ENCODE measurements at regions not wholly inside any gene's neighbourhood (a gene's known extent, or its start where the extent isn't known, plus 50 kb on each side); places are given as distances from the start of the nearest gene placed in this dataset.

DNA sequence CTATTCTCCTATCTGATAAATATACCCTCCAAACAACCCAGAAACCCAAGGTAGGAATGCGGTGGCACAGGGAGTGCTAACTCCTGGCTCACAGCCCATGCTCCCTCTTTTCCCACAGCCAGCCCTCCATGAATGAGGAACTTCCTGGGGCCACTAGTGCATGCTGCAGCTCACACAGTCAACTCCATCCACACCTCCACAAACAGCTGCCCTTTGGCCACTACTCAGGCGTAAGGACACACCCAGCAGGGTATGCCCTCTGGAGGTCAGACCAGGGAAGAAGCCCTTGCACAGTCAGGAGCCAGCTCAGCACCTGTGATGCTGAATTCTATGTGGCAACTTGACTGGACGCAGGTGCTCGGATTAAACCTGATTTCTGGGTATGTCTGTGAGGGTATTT is 85.2 kb upstream of the PIK3CG start:
- no peak overlapping the region for H2BK120ac ChIP-seq (ENCODE audit: insufficient read depth, low read length, poor library complexity)
- no peak overlapping the region for H2BK12ac ChIP-seq (ENCODE audit: low read length)
- H3K79me1 ChIP-seq (ENCODE audit: low read length) = peaks cover 5% of the 10 kb centered on the region
- H2AK5ac ChIP-seq (ENCODE audit: low read length) = no peak overlapping the region
- H4K12ac ChIP-seq (ENCODE audit: low read depth, low read length) = no peak overlapping the region
- peak in 1 of 2 donors; percentile 39 for DNase-seq
- H3K4ac ChIP-seq (ENCODE audit: low read depth, low read length) = no peak overlapping the region
- H3K27ac ChIP-seq (ENCODE audit: low read depth, low read length) = no peak overlapping the region
- WGBS (ENCODE audit: extremely low coverage, insufficient coverage, insufficient read length) = no CpG with 5 or more reads among the region's 4 CpGs
- H3K9ac ChIP-seq (ENCODE audit: low read length) = no peak overlapping the region
- H3K4me2 ChIP-seq (ENCODE audit: low read length) = no peak overlapping the region
- no peak overlapping the region for H4K8ac ChIP-seq (ENCODE audit: low read depth, low read length)
- no peaks in the 10 kb centered on the region for H3K27me3 ChIP-seq (ENCODE audit: insufficient read depth, low read length)
- no peak overlapping the region for H3K14ac ChIP-seq (ENCODE audit: low read length)
- H3K4me1 ChIP-seq (ENCODE audit: control insufficient read depth in 1 of 2, insufficient read depth in 2 of 2, low read length in 2 of 2) = peaks cover 0 to 6% of the 10 kb centered on the region in 2 experiments
- no peak overlapping the region for H3K18ac ChIP-seq (ENCODE audit: low read length)
- no peak overlapping the region for H3K23ac ChIP-seq (ENCODE audit: low read length)
- H3K79me2 ChIP-seq (ENCODE audit: control insufficient read depth, insufficient read depth, low read length, poor library complexity) = no peaks in the 10 kb centered on the region
- no peaks in the 10 kb centered on the region for H3K36me3 ChIP-seq (ENCODE audit: control insufficient read depth in 1 of 2, insufficient read depth in 2 of 2, low read length in 2 of 2)
- H2BK5ac ChIP-seq (ENCODE audit: low read depth, low read length, poor library complexity) = no peak overlapping the region
- H2AFZ ChIP-seq (ENCODE audit: insufficient read depth, low read length, poor library complexity) = no peak overlapping the region
- no peak overlapping the region for H4K91ac ChIP-seq (ENCODE audit: low read depth, low read length)
- H3K9me3 ChIP-seq (ENCODE audit: insufficient read depth, low read depth, low read length) = no peaks in the 10 kb centered on the region
- no peak overlapping the region for H3K4me3 ChIP-seq (ENCODE audit: low read depth, low read length)

DNA sequence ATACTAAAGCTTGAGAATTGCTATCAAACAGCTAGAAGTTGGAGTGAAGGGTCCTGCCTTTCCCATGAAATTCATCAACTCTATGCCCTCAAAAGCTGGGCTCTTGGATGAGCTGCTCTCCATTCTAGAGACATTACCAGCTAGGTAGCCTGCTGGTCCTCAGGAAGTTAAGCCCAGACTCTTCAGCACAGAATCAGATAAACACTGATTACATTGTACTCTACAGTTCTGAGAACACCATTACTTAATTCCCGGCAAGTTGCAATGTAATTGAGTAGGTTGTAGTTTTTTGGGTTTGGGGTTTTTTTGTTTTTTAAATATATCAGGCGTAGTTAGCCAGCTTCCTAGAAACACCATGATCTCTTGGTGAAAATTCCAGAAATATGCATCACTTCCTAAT is 84.1 kb upstream of the PIK3CG start:
- H2AK5ac ChIP-seq (ENCODE audit: low read length) = no peak overlapping the region
- no peak overlapping the region for H3K4me2 ChIP-seq (ENCODE audit: low read length)
- no peak overlapping the region for H2BK5ac ChIP-seq (ENCODE audit: low read depth, low read length, poor library complexity)
- no peak for DNase-seq
- H3K36me3 ChIP-seq (ENCODE audit: control insufficient read depth in 1 of 2, insufficient read depth in 2 of 2, low read length in 2 of 2) = no peaks in the 10 kb centered on the region
- no peaks in the 10 kb centered on the region for H3K27me3 ChIP-seq (ENCODE audit: insufficient read depth, low read length)
- H3K79me2 ChIP-seq (ENCODE audit: control insufficient read depth, insufficient read depth, low read length, poor library complexity) = no peaks in the 10 kb centered on the region
- H3K79me1 ChIP-seq (ENCODE audit: low read length) = peaks cover 2% of the 10 kb centered on the region
- no peak overlapping the region for H3K14ac ChIP-seq (ENCODE audit: low read length)
- no peak overlapping the region for H3K9ac ChIP-seq (ENCODE audit: low read length)
- no CpG with 5 or more reads among the region's 2 CpGs for WGBS (ENCODE audit: extremely low coverage, insufficient coverage, insufficient read length)
- H4K91ac ChIP-seq (ENCODE audit: low read depth, low read length) = no peak overlapping the region
- no peak overlapping the region for H2BK120ac ChIP-seq (ENCODE audit: insufficient read depth, low read length, poor library complexity)
- no peak overlapping the region for H3K4ac ChIP-seq (ENCODE audit: low read depth, low read length)
- no peaks in the 10 kb centered on the region for H3K9me3 ChIP-seq (ENCODE audit: insufficient read depth, low read depth, low read length)
- H2BK12ac ChIP-seq (ENCODE audit: low read length) = no peak overlapping the region
- no peak overlapping the region for H4K12ac ChIP-seq (ENCODE audit: low read depth, low read length)
- no peak overlapping the region for H3K27ac ChIP-seq (ENCODE audit: low read depth, low read length)
- H3K18ac ChIP-seq (ENCODE audit: low read length) = no peak overlapping the region
- peaks cover 0 to 2% of the 10 kb centered on the region in 2 experiments for H3K4me1 ChIP-seq (ENCODE audit: control insufficient read depth in 1 of 2, insufficient read depth in 2 of 2, low read length in 2 of 2)
- H3K23ac ChIP-seq (ENCODE audit: low read length) = no peak overlapping the region
- no peak overlapping the region for H3K4me3 ChIP-seq (ENCODE audit: low read depth, low read length)
- H4K8ac ChIP-seq (ENCODE audit: low read depth, low read length) = no peak overlapping the region
- no peak overlapping the region for H2AFZ ChIP-seq (ENCODE audit: insufficient read depth, low read length, poor library complexity)

GRCh38 chr7:106781828-106782544 is 83.1 kb upstream of the PIK3CG start:
- H3K4me2 ChIP-seq (ENCODE audit: low read length) = no peak overlapping the region
- no CpG with 5 or more reads among the region's 1 CpG for WGBS (ENCODE audit: extremely low coverage, insufficient coverage, insufficient read length)
- no peak overlapping the region for H3K4ac ChIP-seq (ENCODE audit: low read depth, low read length)
- H3K79me1 ChIP-seq (ENCODE audit: low read length) = no peaks in the 10 kb centered on the region
- no peak overlapping the region for H3K23ac ChIP-seq (ENCODE audit: low read length)
- no peak overlapping the region for H3K9ac ChIP-seq (ENCODE audit: low read length)
- no peak overlapping the region for H3K14ac ChIP-seq (ENCODE audit: low read length)
- no peaks in the 10 kb centered on the region for H3K27me3 ChIP-seq (ENCODE audit: insufficient read depth, low read length)
- no peak overlapping the region for H2BK12ac ChIP-seq (ENCODE audit: low read length)
- H3K79me2 ChIP-seq (ENCODE audit: control insufficient read depth, insufficient read depth, low read length, poor library complexity) = no peaks in the 10 kb centered on the region
- no peaks in the 10 kb centered on the region for H3K9me3 ChIP-seq (ENCODE audit: insufficient read depth, low read depth, low read length)
- H2AK5ac ChIP-seq (ENCODE audit: low read length) = no peak overlapping the region
- H4K8ac ChIP-seq (ENCODE audit: low read depth, low read length) = no peak overlapping the region
- H2AFZ ChIP-seq (ENCODE audit: insufficient read depth, low read length, poor library complexity) = no peak overlapping the region
- no peaks in the 10 kb centered on the region for H3K36me3 ChIP-seq (ENCODE audit: control insufficient read depth in 1 of 2, insufficient read depth in 2 of 2, low read length in 2 of 2)
- H2BK120ac ChIP-seq (ENCODE audit: insufficient read depth, low read length, poor library complexity) = no peak overlapping the region
- H4K12ac ChIP-seq (ENCODE audit: low read depth, low read length) = no peak overlapping the region
- H3K18ac ChIP-seq (ENCODE audit: low read length) = no peak overlapping the region
- H3K4me1 ChIP-seq (ENCODE audit: control insufficient read depth in 1 of 2, insufficient read depth in 2 of 2, low read length in 2 of 2) = no peaks in the 10 kb centered on the region
- no peak overlapping the region for H4K91ac ChIP-seq (ENCODE audit: low read depth, low read length)
- no peak overlapping the region for H2BK5ac ChIP-seq (ENCODE audit: low read depth, low read length, poor library complexity)
- DNase-seq = no peak
- H3K4me3 ChIP-seq (ENCODE audit: low read depth, low read length) = no peak overlapping the region
- H3K27ac ChIP-seq (ENCODE audit: low read depth, low read length) = no peak overlapping the region

GRCh38 chr7:106783286-106783685 is 81.8 kb upstream of the PIK3CG start:
- no peak overlapping the region for H3K18ac ChIP-seq (ENCODE audit: low read length)

More at GRCh38 chr7:106783286-106783685, 81.8 kb upstream of the PIK3CG start:
- Histone ChIP-seq H3K14ac (ENCODE audit: low read length) (no peak overlapping the region), H2AFZ (ENCODE audit: insufficient read depth, low read length, poor library complexity) (no peak overlapping the region), H3K27ac (ENCODE audit: low read depth, low read length) (no peak overlapping the region), H4K12ac (ENCODE audit: low read depth, low read length) (no peak overlapping the region), H3K4ac (ENCODE audit: low read depth, low read length) (no peak overlapping the region), H4K91ac (ENCODE audit: low read depth, low read length) (no peak overlapping the region), H2AK5ac (ENCODE audit: low read length) (no peak overlapping the region), H3K4me1 (ENCODE audit: control insufficient read depth in 1 of 2, insufficient read depth in 2 of 2, low read length in 2 of 2) (no peaks in the 10 kb centered on the region), H2BK120ac (ENCODE audit: insufficient read depth, low read length, poor library complexity) (no peak overlapping the region), H3K79me1 (ENCODE audit: low read length) (no peaks in the 10 kb centered on the region), H3K27me3 (ENCODE audit: insufficient read depth, low read length) (no peaks in the 10 kb centered on the region), H3K9ac (ENCODE audit: low read length) (no peak overlapping the region), H3K23ac (ENCODE audit: low read length) (no peak overlapping the region), H3K4me3 (ENCODE audit: low read depth, low read length) (no peak overlapping the region), H3K79me2 (ENCODE audit: control insufficient read depth, insufficient read depth, low read length, poor library complexity) (no peaks in the 10 kb centered on the region), H2BK12ac (ENCODE audit: low read length) (no peak overlapping the region), H4K8ac (ENCODE audit: low read depth, low read length) (no peak overlapping the region), H3K4me2 (ENCODE audit: low read length) (no peak overlapping the region), H2BK5ac (ENCODE audit: low read depth, low read length, poor library complexity) (no peak overlapping the region), H3K36me3 (ENCODE audit: control insufficient read depth in 1 of 2, insufficient read depth in 2 of 2, low read length in 2 of 2) (no peaks in the 10 kb centered on the region), H3K9me3 (ENCODE audit: insufficient read depth, low read depth, low read length) (no peaks in the 10 kb centered on the region)
- no CpG with 5 or more reads among the region's 1 CpG for WGBS (ENCODE audit: extremely low coverage, insufficient coverage, insufficient read length)
- DNase-seq = no peak
